Kidney epithelial cell (primary cell): ENCODE measurements at regions not wholly inside any gene's neighbourhood (a gene's known extent, or its start where the extent isn't known, plus 50 kb on each side); places are given as distances from the start of the nearest gene placed in this dataset.

Experiments used
- DNase-seq: peaks from one replicate; pipeline ENCODE4 v3.0.0-alpha.2; 2010; ENCODE audit warnings: low read depth
- H3K27me3 ChIP-seq: 2 replicates; pipeline ENCODE4 v1.6.0; 2011; ENCODE audit warnings: low read length; ENCODE audit not compliant: control insufficient read depth, insufficient read depth
- H3K36me3 ChIP-seq: 2 replicates; pipeline ENCODE4 v1.5.1; 2011; ENCODE audit warnings: low read length; ENCODE audit not compliant: control insufficient read depth, insufficient read depth
- H3K4me3 ChIP-seq: 2 replicates; pipeline ENCODE4 v1.5.1; 2011; ENCODE audit warnings: low read depth, mild to moderate bottlenecking, control low read depth, low read length
- CTCF ChIP-seq: IDR thresholded peaks from 2 replicates; pipeline ENCODE4 v1.5.1; 2011; ENCODE audit warnings: mild to moderate bottlenecking, moderate library complexity, low read length, control low read depth, inconsistent platforms; ENCODE audit not compliant: insufficient read depth, poor library complexity, severe bottlenecking

GRCh38 chr15:27694506-27695087, 404.5 kb downstream of the OCA2 start:
- DNase-seq = no peak
- Histone ChIP-seq H3K27me3 (no peaks in the 10 kb centered on the region), H3K36me3 (no peaks in the 10 kb centered on the region)

DNA sequence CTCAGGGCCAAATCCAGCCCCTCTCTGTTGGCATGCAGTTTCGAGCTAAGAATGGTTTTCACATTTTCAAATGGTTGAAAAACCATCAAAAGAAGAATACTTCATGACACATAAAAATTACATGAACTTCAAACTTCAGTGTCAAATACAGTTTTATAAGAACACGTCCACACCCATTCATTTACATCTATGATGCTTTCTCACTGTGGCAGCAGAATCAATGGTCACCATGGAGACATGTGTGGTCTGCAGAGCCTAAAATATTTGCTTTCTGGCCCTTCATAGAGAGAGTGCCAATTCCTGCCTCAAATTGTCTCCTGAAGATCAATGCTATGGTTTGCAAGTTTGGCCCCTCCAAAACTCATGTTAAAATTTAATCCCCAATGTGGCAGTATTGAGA, 405.8 kb downstream of the OCA2 start:
- Histone ChIP-seq H3K4me3 (no peak overlapping the region), H3K36me3 (no peaks in the 10 kb centered on the region), H3K27me3 (no peaks in the 10 kb centered on the region)
- no peak for TF ChIP-seq CTCF
- no peak for DNase-seq

More at GRCh38 chr15:27694506-27695087, 404.5 kb downstream of the OCA2 start:
- TF ChIP-seq CTCF = no peak
- no peak overlapping the region for H3K4me3 ChIP-seq

- TF ChIP-seq CTCF = no peak
- H3K36me3 ChIP-seq = no peaks in the 10 kb centered on the region
- H3K4me3 ChIP-seq = no peak overlapping the region
- H3K27me3 ChIP-seq = no peaks in the 10 kb centered on the region
- no peak for DNase-seq
Observed at GRCh38 chr15:27692438-27692837, 406.7 kb downstream of the OCA2 start.

GRCh38 chr15:27690290-27690689, 408.8 kb downstream of the OCA2 start:
- no peaks in the 10 kb centered on the region for H3K36me3 ChIP-seq
- no peak for TF ChIP-seq CTCF
- no peak for DNase-seq
- no peaks in the 10 kb centered on the region for H3K27me3 ChIP-seq
- no peak overlapping the region for H3K4me3 ChIP-seq

DNA sequence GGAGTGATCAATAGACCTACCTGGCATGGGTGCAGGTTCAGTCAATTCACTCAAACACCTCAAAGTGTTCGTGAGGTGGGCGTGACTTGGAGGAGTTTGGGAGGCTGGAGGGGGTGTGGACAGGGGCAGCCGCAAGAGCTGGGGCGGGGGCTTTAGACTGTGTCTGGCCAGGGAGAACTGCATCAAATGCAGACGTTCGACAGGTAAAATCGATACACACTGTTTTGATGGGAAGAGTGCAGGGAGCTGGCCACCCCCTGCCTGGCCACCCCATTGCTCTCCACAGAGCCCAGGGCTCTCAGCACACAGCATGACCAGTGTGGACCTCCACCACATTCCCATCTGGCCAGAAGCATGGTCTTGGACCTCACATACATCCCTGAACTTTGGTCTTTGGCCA, 412.1 kb downstream of the OCA2 start:
- no peak for DNase-seq
- H3K27me3 ChIP-seq = no peaks in the 10 kb centered on the region
- H3K36me3 ChIP-seq = no peaks in the 10 kb centered on the region
- H3K4me3 ChIP-seq = no peak overlapping the region
- no peak for TF ChIP-seq CTCF

DNA sequence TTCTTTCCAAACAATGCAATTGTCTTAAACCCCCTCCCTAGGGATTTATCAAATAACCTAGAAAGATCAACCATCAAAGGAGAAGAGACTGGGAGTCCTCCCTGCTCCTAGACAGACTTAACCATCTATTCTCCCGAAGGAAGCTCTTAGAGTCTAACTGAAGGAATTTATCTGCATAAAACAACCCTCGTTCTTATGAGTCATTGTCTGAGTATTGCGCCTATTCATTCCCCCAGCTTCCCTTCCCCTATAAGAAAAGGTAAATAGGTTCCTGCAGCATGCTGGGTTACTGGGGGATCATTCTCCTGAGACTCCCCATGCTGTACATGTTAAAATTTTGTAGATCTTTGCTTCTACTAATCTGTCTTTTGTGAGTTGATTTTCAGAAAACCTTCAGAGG, 412.7 kb downstream of the OCA2 start:
- H3K27me3 ChIP-seq = no peaks in the 10 kb centered on the region
- no peak overlapping the region for H3K4me3 ChIP-seq
- no peak for TF ChIP-seq CTCF
- peak; percentile 51 for DNase-seq
- H3K36me3 ChIP-seq = no peaks in the 10 kb centered on the region
